Parathyroid adenoma (tissue), 2 donors: ENCODE measurements at regions not wholly inside any gene's neighbourhood (a gene's known extent, or its start where the extent isn't known, plus 50 kb on each side); places are given as distances from the start of the nearest gene placed in this dataset.

Experiments used
- H2AFZ ChIP-seq: fragments of 300-600 bp; sonication (generic); one replicate; pipeline ENCODE4 v1.7.0; 2017; ENCODE audit warnings: antibody characterized with exemption, mild to moderate bottlenecking
- H3K27ac ChIP-seq: fragments of 300-600 bp; sonication (generic); one replicate; pipeline ENCODE4 v1.7.0; 2017
- H3K27me3 ChIP-seq: fragments of 300-600 bp; sonication (generic); one replicate; pipeline ENCODE4 v1.7.0; 2017; ENCODE audit warnings: low read length; ENCODE audit not compliant: control insufficient read depth, insufficient read depth
- H3K36me3 ChIP-seq: fragments of 300-600 bp; sonication (generic); one replicate; pipeline ENCODE4 v1.7.0; 2017; ENCODE audit warnings: low read length; ENCODE audit not compliant: control insufficient read depth, insufficient read depth
- H3K4me1 ChIP-seq: fragments of 300-600 bp; sonication (generic); one replicate; pipeline ENCODE4 v1.7.0; 2017; ENCODE audit warnings: control low read depth
- H3K4me2 ChIP-seq: fragments of 300-600 bp; sonication (generic); one replicate; pipeline ENCODE4 v1.7.0; 2017; ENCODE audit warnings: low read length
- H3K4me3 ChIP-seq: fragments of 300-600 bp; sonication (generic); one replicate; pipeline ENCODE4 v1.7.0; 2017; ENCODE audit warnings: low read depth, low read length
- H3K79me2 ChIP-seq: fragments of 300-600 bp; sonication (generic); one replicate; pipeline ENCODE4 v1.7.0; 2017; ENCODE audit warnings: control low read depth
- H3K9ac ChIP-seq: fragments of 300-600 bp; sonication (generic); one replicate; pipeline ENCODE4 v1.7.0; 2017; ENCODE audit warnings: mild to moderate bottlenecking
- H3K9me3 ChIP-seq: fragments of 300-600 bp; sonication (generic); one replicate; pipeline ENCODE4 v1.7.0; 2017; ENCODE audit warnings: low read length; ENCODE audit not compliant: control insufficient read depth
- TF ChIP-seq, protein P1 (sequence below): fragments of 300-600 bp; sonication (generic); IDR thresholded peaks from one replicate; pipeline ENCODE4 v1.7.0; 2017; ENCODE audit warnings: antibody characterized with exemption, mild to moderate bottlenecking
- donor health status: primary hyperparathyroidism.

DNA sequence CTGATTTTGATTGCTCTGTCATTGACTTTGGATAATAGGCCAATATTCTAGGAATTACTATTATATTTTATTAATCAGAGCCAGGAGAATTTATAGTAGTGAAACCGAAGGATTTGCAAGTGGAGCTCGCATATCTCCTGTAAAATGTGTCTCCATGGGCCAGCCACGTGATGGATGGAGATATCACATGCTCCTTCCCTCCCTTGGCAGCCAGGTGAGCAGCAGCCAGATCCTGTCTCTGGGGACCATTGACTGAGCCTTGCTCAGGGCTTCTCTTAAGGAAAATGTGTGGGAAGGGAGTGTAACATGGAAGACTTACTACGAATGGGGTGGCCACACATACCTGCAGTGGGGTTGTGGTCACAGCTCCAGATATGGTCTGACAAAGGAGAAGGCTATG lies 144.7 kb upstream of the RGMA start:
- TF ChIP-seq, protein P1, sequence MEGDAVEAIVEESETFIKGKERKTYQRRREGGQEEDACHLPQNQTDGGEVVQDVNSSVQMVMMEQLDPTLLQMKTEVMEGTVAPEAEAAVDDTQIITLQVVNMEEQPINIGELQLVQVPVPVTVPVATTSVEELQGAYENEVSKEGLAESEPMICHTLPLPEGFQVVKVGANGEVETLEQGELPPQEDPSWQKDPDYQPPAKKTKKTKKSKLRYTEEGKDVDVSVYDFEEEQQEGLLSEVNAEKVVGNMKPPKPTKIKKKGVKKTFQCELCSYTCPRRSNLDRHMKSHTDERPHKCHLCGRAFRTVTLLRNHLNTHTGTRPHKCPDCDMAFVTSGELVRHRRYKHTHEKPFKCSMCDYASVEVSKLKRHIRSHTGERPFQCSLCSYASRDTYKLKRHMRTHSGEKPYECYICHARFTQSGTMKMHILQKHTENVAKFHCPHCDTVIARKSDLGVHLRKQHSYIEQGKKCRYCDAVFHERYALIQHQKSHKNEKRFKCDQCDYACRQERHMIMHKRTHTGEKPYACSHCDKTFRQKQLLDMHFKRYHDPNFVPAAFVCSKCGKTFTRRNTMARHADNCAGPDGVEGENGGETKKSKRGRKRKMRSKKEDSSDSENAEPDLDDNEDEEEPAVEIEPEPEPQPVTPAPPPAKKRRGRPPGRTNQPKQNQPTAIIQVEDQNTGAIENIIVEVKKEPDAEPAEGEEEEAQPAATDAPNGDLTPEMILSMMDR: no peak
- H3K36me3 ChIP-seq: no peaks in the 10 kb centered on the region
- H3K4me3 ChIP-seq: no peak overlapping the region
- H3K4me2 ChIP-seq: no peak overlapping the region
- H3K27me3 ChIP-seq: no peaks in the 10 kb centered on the region
- H3K27ac ChIP-seq: no peak overlapping the region
- H3K9me3 ChIP-seq: no peaks in the 10 kb centered on the region
- no peaks in the 10 kb centered on the region for H3K79me2 ChIP-seq
- no peaks in the 10 kb centered on the region for H3K4me1 ChIP-seq
- no peak overlapping the region for H3K9ac ChIP-seq
- no peak overlapping the region for H2AFZ ChIP-seq

DNA sequence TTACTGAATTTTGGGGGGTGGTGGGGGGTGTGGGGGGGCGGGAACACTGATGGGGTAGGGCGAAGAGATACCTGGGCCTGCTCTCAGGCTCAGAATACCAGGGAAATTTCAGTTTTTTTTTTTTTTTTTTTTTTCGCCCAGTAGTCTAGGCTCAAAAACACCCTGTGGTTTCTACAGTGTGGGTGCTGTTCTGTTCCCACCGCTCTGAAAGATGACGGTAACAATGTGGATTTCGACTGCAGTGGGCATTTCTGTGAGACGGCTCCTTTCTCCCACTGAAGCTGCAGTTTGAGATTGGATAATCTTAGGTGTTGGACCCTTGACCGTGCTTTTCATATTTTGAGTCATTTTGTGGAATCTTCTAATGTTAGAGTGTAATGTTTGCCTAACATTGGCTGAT lies 143.8 kb upstream of the RGMA start:
- no peaks in the 10 kb centered on the region for H3K27me3 ChIP-seq
- no peak overlapping the region for H3K27ac ChIP-seq
- no peaks in the 10 kb centered on the region for H3K79me2 ChIP-seq
- H3K4me1 ChIP-seq: no peaks in the 10 kb centered on the region
- TF ChIP-seq, protein P1: no peak
- no peaks in the 10 kb centered on the region for H3K9me3 ChIP-seq
- no peak overlapping the region for H3K9ac ChIP-seq
- H2AFZ ChIP-seq: no peak overlapping the region
- no peak overlapping the region for H3K4me2 ChIP-seq
- no peak overlapping the region for H3K4me3 ChIP-seq
- no peaks in the 10 kb centered on the region for H3K36me3 ChIP-seq

DNA sequence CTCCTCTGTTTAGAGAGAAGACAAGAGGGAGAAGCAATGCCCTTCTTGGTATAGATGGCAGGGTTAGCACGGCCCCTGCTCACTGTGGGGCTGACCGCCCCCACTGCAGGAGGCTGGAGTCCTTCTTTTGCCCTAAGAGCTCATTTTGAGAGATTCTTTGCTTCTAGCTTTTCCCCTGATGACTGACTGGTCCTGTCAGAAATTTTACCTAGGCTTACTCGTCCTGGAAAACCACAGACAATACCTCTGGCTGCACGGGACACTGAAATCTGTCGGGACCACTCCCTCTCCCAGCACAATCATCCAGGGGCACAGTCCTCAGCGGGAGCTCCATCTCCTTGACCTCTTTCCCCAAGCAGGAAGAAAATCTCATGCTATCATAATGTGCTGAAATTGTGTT lies 143.0 kb upstream of the RGMA start:
- H2AFZ ChIP-seq: no peak overlapping the region
- no peaks in the 10 kb centered on the region for H3K27me3 ChIP-seq
- H3K4me1 ChIP-seq: no peaks in the 10 kb centered on the region
- no peak overlapping the region for H3K9ac ChIP-seq
- no peak overlapping the region for H3K4me3 ChIP-seq
- H3K27ac ChIP-seq: no peak overlapping the region
- no peaks in the 10 kb centered on the region for H3K79me2 ChIP-seq
- H3K36me3 ChIP-seq: no peaks in the 10 kb centered on the region
- no peak overlapping the region for H3K4me2 ChIP-seq
- TF ChIP-seq, protein P1: no peak
- H3K9me3 ChIP-seq: no peaks in the 10 kb centered on the region

DNA sequence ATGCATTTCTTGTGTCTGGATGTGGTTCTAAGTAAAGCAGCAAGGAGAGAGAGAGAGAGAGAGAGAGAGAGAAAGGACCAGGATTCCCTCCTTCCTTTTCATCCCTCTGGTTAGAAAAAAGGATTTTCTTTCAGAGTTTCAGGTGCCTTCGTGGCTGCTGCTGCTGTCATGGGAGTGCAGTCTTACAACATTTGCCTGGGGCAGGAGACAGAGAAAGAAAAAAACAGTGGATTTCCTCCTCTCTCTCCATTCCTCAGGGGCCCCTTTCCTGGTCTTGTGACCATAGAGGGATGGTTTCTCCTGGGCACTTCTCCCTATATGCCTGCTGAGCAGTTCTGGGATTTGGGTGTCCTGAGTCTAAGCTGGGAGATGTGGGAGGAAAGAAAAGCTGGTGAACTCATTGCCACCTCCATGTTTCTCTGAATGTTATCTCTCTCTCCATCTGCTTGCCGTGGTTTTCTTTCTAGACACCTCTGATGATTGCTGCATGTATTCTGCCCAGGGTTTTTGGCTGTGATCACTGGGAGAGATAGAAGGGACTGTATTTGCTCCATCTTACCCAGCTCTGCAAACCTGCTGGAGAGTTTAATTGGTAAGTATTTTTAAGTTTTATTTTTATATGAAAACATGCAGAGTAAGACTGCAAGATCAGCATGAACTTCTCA lies 142.4 kb upstream of the RGMA start:
- Histone ChIP-seq H3K27ac (no peak overlapping the region), H3K4me3 (no peak overlapping the region), H2AFZ (no peak overlapping the region), H3K9ac (no peak overlapping the region), H3K9me3 (no peaks in the 10 kb centered on the region), H3K79me2 (no peaks in the 10 kb centered on the region), H3K4me2 (no peak overlapping the region), H3K36me3 (no peaks in the 10 kb centered on the region), H3K27me3 (no peaks in the 10 kb centered on the region), H3K4me1 (no peaks in the 10 kb centered on the region)
- TF ChIP-seq, protein P1: no peak

DNA sequence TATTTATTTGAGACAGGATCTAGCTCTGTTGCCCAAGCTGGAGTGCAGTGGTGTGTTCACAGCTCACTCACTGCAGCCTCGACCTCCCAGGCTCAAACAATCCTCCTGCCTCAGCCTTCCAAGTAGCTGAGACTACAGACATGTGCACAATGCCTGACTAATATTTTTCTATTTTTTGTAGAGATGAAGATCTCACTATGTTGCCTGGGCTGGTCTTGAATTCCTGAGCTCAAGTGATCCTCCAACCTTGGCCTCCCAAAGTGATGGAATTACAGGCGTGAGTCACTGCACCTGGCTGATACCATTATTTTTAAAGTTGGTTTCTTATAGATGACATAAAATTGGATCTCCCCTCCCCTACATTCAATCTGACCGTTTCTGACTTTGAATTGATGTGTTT lies 139.5 kb upstream of the RGMA start:
- no peaks in the 10 kb centered on the region for H3K4me1 ChIP-seq
- H3K4me3 ChIP-seq: no peak overlapping the region

More for the DNA sequence above, 139.5 kb upstream of the RGMA start:
- no peak overlapping the region for H3K9ac ChIP-seq
- H3K9me3 ChIP-seq: no peaks in the 10 kb centered on the region
- no peaks in the 10 kb centered on the region for H3K79me2 ChIP-seq
- H2AFZ ChIP-seq: no peak overlapping the region
- TF ChIP-seq, protein P1: no peak
- H3K27ac ChIP-seq: no peak overlapping the region
- no peak overlapping the region for H3K4me2 ChIP-seq
- no peaks in the 10 kb centered on the region for H3K27me3 ChIP-seq
- no peaks in the 10 kb centered on the region for H3K36me3 ChIP-seq
